Gastrocnemius medialis (tissue), 4 donors: ENCODE measurements at regions not wholly inside any gene's neighbourhood (a gene's known extent, or its start where the extent isn't known, plus 50 kb on each side); places are given as distances from the start of the nearest gene placed in this dataset.

Experiments
- CTCF ChIP-seq, 5 experiments: fragments of 450-650 bp in 3 of 5; fragments of 200-600 bp in 2 of 5; sonication (generic) in 2 of 5; IDR thresholded peaks in 4 of 5; conservative IDR thresholded peaks in 1 of 5; 1 replicate in 4 of 5; 2 replicates in 1 of 5; pipeline ENCODE4 v1.5.1; 2016 to 2019; ENCODE audit warnings: antibody characterized with exemption in 5 of 5, mild to moderate bottlenecking in 3 of 5, moderate library complexity in 3 of 5
- POLR2A ChIP-seq, 2 donors: fragments of 450-650 bp; IDR thresholded peaks; one replicate each; pipeline ENCODE4 v1.6.1; 2017; ENCODE audit warnings: antibody characterized with exemption in 2 of 2, mild to moderate bottlenecking in 2 of 2, moderate library complexity in 2 of 2

- no peak for TF ChIP-seq CTCF (IDR thresholded peaks at IDR 0.05 in 4 of 5, conservative IDR thresholded peaks at IDR 0.05 in 1 of 5)
- no peak for TF ChIP-seq POLR2A (IDR thresholded peaks at IDR 0.05)
Observed at GRCh38 chr5:87198010-87198409, 69.7 kb upstream of the RASA1 start.
